HEK293 (cell line): ENCODE measurements at regions not wholly inside any gene's neighbourhood (a gene's known extent, or its start where the extent isn't known, plus 50 kb on each side); places are given as distances from the start of the nearest gene placed in this dataset.

ENCODE experiments used
- CTCF ChIA-PET: fragments of 350-600 bp; formaldehyde crosslinking; extraction: SDS; loops from one replicate; lab custom pipeline; 2021; ENCODE audit warnings: antibody characterized with exemption; lab: Yijun Ruan, JAX
- POLR2A ChIA-PET: fragments of 300-600 bp; formaldehyde crosslinking; extraction: SDS; loops from one replicate; lab custom pipeline; 2020; ENCODE audit warnings: antibody characterized with exemption, inconsistent platforms; lab: Yijun Ruan, JAX
- H3K27ac ChIP-seq: fragments of 200-500 bp; sonication (Bioruptor generic); 2 replicates; pipeline ENCODE4 v1.5.1; 2014; ENCODE audit warnings: low read depth, low read length, control low read depth, inconsistent platforms; ENCODE audit errors: extremely low read depth
- H3K36me3 ChIP-seq, 2 experiments: fragments of 200-500 bp in 1 of 2; sonication (Bioruptor generic) in 1 of 2; 1 replicate in 1 of 2; 2 replicates in 1 of 2; pipeline ENCODE4 v1.5.1; 2014 to 2017; ENCODE audit warnings: inconsistent platforms in 2 of 2, low read length in 2 of 2; ENCODE audit not compliant: control insufficient read depth in 2 of 2, insufficient read depth in 1 of 2
- H3K4me1 ChIP-seq: fragments of 200-500 bp; sonication (Bioruptor generic); 2 replicates; pipeline ENCODE4 v1.5.1; 2014; ENCODE audit warnings: mild to moderate bottlenecking, low read length, inconsistent platforms; ENCODE audit not compliant: control insufficient read depth, insufficient read depth
- H3K4me3 ChIP-seq: 2 replicates; pipeline ENCODE4 v1.5.1; 2011; ENCODE audit warnings: low read depth, mild to moderate bottlenecking, control low read depth, low read length, moderate library complexity
- H3K9me3 ChIP-seq: fragments of 200-500 bp; sonication (Bioruptor generic); 2 replicates; pipeline ENCODE4 v1.5.1; 2014; ENCODE audit warnings: low read depth, low read length, inconsistent platforms; ENCODE audit not compliant: control insufficient read depth, insufficient read depth
- GLI4 ChIP-seq: fragments of 450-650 bp; formaldehyde crosslinking; IDR thresholded peaks from 2 replicates; pipeline ENCODE4 v1.5.1; 2016; ENCODE audit warnings: missing biosample characterization, missing genetic modification characterization
- MYNN ChIP-seq: fragments of 450-650 bp; formaldehyde crosslinking; IDR thresholded peaks from 2 replicates; pipeline ENCODE4 v1.5.1; 2016; ENCODE audit warnings: missing biosample characterization, missing genetic modification characterization, borderline replicate concordance
- TCF7L2 ChIP-seq: IDR thresholded peaks from 2 replicates; pipeline ENCODE4 v1.6.1; 2011; ENCODE audit warnings: low read depth, mild to moderate bottlenecking, inconsistent platforms, low read length, moderate library complexity, borderline replicate concordance
- ZBTB7A ChIP-seq: fragments of 450-650 bp; formaldehyde crosslinking; IDR thresholded peaks from 2 replicates; pipeline ENCODE4 v1.5.1; 2016; ENCODE audit warnings: low read depth, missing biosample characterization, missing genetic modification characterization
- ZNF133 ChIP-seq: fragments of 450-650 bp; formaldehyde crosslinking; IDR thresholded peaks from 2 replicates; pipeline ENCODE4 v1.5.1; 2016; ENCODE audit warnings: missing biosample characterization, missing genetic modification characterization
- ZNF175 ChIP-seq: fragments of 450-650 bp; formaldehyde crosslinking; IDR thresholded peaks from 2 replicates; pipeline ENCODE4 v1.5.1; 2016; ENCODE audit warnings: missing biosample characterization, missing genetic modification characterization
- ZNF202 ChIP-seq: fragments of 450-650 bp; formaldehyde crosslinking; IDR thresholded peaks from 2 replicates; pipeline ENCODE4 v1.5.1; 2016; ENCODE audit warnings: missing biosample characterization, missing genetic modification characterization, borderline replicate concordance
- ZNF266 ChIP-seq: fragments of 450-650 bp; formaldehyde crosslinking; IDR thresholded peaks from 2 replicates; pipeline ENCODE4 v1.5.1; 2016; ENCODE audit warnings: missing biosample characterization, missing genetic modification characterization, low read depth
- ZNF274 ChIP-seq, 2 experiments: fragments of 200-500 bp in 1 of 2; fragments of 450-650 bp in 1 of 2; sonication (Bioruptor generic) in 1 of 2; formaldehyde crosslinking in 1 of 2; IDR thresholded peaks; 2 replicates each; pipeline versions ENCODE4 v1.5.1 to v1.6.1; 2014 to 2016; ENCODE audit warnings: borderline replicate concordance in 1 of 2, inconsistent platforms in 1 of 2, low read length in 1 of 2, missing biosample characterization in 1 of 2, missing genetic modification characterization in 1 of 2
- ZNF366 ChIP-seq: fragments of 450-650 bp; formaldehyde crosslinking; conservative IDR thresholded peaks from 2 replicates; pipeline ENCODE4 v1.5.1; 2016; ENCODE audit warnings: missing biosample characterization, missing genetic modification characterization
- ZNF664 ChIP-seq: fragments of 450-650 bp; formaldehyde crosslinking; IDR thresholded peaks from 2 replicates; pipeline ENCODE4 v1.5.1; 2016; ENCODE audit warnings: missing biosample characterization, missing genetic modification characterization
- ZNF791 ChIP-seq: fragments of 450-650 bp; formaldehyde crosslinking; IDR thresholded peaks from 2 replicates; pipeline ENCODE4 v1.5.1; 2016; ENCODE audit warnings: missing biosample characterization, missing genetic modification characterization
- ZNF837 ChIP-seq: fragments of 450-650 bp; formaldehyde crosslinking; IDR thresholded peaks from 2 replicates; pipeline ENCODE4 v1.5.1; 2016; ENCODE audit warnings: missing biosample characterization, missing genetic modification characterization
- ZXDB ChIP-seq: fragments of 450-650 bp; formaldehyde crosslinking; IDR thresholded peaks from 2 replicates; pipeline ENCODE4 v1.5.1; 2016; ENCODE audit warnings: missing biosample characterization, missing genetic modification characterization
- TF ChIP-seq, protein P1 (sequence below): fragments of 450-650 bp; formaldehyde crosslinking; IDR thresholded peaks from 2 replicates; pipeline ENCODE4 v1.5.1; 2016; ENCODE audit warnings: missing biosample characterization, missing genetic modification characterization
- TF ChIP-seq, protein P2 (sequence below): fragments of 450-650 bp; formaldehyde crosslinking; IDR thresholded peaks from 2 replicates; pipeline ENCODE4 v1.5.1; 2016; ENCODE audit warnings: missing biosample characterization, missing genetic modification characterization, borderline replicate concordance
- TF ChIP-seq, protein P3 (sequence below): sonication (generic); formaldehyde crosslinking; IDR thresholded peaks from 2 replicates; pipeline ENCODE4 v1.8.1; 2022; ENCODE audit warnings: mild to moderate bottlenecking, moderate library complexity, missing genetic modification reagents
- TF ChIP-seq, protein P4 (sequence below): fragments of 450-650 bp; formaldehyde crosslinking; IDR thresholded peaks from 2 replicates; pipeline ENCODE4 v1.5.1; 2016; ENCODE audit warnings: missing biosample characterization, missing genetic modification characterization, borderline replicate concordance
- TF ChIP-seq, protein P5 (sequence below): fragments of 450-650 bp; formaldehyde crosslinking; IDR thresholded peaks from 2 replicates; pipeline ENCODE4 v1.5.1; 2017; ENCODE audit warnings: missing biosample characterization, missing genetic modification characterization
- TF ChIP-seq, protein P6 (sequence below): fragments of 450-650 bp; formaldehyde crosslinking; IDR thresholded peaks from 2 replicates; pipeline ENCODE4 v1.5.1; 2016; ENCODE audit warnings: missing biosample characterization, missing genetic modification characterization

DNA sequence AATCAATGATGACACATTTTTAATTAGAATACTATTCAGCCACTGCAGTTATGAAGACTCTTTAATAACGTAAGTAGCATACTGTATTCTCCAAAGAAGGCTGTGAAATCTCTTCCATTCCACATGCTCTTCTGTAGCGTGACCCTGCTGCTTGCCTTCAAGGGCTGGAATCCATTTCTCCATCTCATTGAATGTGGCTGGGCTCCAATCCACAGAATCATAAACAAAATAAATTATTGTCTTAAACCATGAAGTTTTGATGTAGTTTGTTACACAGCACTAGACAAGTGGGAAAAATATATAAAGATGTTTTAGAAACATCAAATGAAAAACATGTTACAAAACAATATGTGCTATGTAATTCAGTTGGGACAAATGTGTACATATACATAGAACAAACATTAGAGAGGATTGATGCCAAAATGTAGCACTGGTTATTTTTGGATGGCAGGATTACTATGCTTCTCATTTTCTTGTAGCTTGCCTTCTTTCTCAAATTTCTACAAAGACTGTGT is 410.8 kb upstream of the PODXL start:
- Histone ChIP-seq H3K4me1 (no peaks in the 10 kb centered on the region), H3K4me3 (no peak overlapping the region), H3K27ac (no peak overlapping the region), H3K36me3 (no peaks in the 10 kb centered on the region), H3K9me3 (no peaks in the 10 kb centered on the region)
- TF ChIP-seq ZNF366 (tag by site-specific recombination), result no peak
- TF ChIP-seq, protein P1, sequence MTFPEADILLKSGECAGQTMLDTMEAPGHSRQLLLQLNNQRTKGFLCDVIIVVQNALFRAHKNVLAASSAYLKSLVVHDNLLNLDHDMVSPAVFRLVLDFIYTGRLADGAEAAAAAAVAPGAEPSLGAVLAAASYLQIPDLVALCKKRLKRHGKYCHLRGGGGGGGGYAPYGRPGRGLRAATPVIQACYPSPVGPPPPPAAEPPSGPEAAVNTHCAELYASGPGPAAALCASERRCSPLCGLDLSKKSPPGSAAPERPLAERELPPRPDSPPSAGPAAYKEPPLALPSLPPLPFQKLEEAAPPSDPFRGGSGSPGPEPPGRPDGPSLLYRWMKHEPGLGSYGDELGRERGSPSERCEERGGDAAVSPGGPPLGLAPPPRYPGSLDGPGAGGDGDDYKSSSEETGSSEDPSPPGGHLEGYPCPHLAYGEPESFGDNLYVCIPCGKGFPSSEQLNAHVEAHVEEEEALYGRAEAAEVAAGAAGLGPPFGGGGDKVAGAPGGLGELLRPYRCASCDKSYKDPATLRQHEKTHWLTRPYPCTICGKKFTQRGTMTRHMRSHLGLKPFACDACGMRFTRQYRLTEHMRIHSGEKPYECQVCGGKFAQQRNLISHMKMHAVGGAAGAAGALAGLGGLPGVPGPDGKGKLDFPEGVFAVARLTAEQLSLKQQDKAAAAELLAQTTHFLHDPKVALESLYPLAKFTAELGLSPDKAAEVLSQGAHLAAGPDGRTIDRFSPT, result no peak
- TF ChIP-seq, protein P2, sequence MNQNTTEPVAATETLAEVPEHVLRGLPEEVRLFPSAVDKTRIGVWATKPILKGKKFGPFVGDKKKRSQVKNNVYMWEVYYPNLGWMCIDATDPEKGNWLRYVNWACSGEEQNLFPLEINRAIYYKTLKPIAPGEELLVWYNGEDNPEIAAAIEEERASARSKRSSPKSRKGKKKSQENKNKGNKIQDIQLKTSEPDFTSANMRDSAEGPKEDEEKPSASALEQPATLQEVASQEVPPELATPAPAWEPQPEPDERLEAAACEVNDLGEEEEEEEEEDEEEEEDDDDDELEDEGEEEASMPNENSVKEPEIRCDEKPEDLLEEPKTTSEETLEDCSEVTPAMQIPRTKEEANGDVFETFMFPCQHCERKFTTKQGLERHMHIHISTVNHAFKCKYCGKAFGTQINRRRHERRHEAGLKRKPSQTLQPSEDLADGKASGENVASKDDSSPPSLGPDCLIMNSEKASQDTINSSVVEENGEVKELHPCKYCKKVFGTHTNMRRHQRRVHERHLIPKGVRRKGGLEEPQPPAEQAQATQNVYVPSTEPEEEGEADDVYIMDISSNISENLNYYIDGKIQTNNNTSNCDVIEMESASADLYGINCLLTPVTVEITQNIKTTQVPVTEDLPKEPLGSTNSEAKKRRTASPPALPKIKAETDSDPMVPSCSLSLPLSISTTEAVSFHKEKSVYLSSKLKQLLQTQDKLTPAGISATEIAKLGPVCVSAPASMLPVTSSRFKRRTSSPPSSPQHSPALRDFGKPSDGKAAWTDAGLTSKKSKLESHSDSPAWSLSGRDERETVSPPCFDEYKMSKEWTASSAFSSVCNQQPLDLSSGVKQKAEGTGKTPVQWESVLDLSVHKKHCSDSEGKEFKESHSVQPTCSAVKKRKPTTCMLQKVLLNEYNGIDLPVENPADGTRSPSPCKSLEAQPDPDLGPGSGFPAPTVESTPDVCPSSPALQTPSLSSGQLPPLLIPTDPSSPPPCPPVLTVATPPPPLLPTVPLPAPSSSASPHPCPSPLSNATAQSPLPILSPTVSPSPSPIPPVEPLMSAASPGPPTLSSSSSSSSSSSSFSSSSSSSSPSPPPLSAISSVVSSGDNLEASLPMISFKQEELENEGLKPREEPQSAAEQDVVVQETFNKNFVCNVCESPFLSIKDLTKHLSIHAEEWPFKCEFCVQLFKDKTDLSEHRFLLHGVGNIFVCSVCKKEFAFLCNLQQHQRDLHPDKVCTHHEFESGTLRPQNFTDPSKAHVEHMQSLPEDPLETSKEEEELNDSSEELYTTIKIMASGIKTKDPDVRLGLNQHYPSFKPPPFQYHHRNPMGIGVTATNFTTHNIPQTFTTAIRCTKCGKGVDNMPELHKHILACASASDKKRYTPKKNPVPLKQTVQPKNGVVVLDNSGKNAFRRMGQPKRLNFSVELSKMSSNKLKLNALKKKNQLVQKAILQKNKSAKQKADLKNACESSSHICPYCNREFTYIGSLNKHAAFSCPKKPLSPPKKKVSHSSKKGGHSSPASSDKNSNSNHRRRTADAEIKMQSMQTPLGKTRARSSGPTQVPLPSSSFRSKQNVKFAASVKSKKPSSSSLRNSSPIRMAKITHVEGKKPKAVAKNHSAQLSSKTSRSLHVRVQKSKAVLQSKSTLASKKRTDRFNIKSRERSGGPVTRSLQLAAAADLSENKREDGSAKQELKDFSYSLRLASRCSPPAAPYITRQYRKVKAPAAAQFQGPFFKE (tag by site-specific recombination), result no peak
- TF ChIP-seq, protein P3, sequence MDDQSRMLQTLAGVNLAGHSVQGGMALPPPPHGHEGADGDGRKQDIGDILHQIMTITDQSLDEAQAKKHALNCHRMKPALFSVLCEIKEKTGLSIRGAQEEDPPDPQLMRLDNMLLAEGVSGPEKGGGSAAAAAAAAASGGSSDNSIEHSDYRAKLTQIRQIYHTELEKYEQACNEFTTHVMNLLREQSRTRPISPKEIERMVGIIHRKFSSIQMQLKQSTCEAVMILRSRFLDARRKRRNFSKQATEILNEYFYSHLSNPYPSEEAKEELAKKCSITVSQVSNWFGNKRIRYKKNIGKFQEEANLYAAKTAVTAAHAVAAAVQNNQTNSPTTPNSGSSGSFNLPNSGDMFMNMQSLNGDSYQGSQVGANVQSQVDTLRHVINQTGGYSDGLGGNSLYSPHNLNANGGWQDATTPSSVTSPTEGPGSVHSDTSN, result no peak
- no peak for TF ChIP-seq ZNF664 (tag by site-specific recombination)
- no peak for TF ChIP-seq ZXDB
- TF ChIP-seq, protein P4, sequence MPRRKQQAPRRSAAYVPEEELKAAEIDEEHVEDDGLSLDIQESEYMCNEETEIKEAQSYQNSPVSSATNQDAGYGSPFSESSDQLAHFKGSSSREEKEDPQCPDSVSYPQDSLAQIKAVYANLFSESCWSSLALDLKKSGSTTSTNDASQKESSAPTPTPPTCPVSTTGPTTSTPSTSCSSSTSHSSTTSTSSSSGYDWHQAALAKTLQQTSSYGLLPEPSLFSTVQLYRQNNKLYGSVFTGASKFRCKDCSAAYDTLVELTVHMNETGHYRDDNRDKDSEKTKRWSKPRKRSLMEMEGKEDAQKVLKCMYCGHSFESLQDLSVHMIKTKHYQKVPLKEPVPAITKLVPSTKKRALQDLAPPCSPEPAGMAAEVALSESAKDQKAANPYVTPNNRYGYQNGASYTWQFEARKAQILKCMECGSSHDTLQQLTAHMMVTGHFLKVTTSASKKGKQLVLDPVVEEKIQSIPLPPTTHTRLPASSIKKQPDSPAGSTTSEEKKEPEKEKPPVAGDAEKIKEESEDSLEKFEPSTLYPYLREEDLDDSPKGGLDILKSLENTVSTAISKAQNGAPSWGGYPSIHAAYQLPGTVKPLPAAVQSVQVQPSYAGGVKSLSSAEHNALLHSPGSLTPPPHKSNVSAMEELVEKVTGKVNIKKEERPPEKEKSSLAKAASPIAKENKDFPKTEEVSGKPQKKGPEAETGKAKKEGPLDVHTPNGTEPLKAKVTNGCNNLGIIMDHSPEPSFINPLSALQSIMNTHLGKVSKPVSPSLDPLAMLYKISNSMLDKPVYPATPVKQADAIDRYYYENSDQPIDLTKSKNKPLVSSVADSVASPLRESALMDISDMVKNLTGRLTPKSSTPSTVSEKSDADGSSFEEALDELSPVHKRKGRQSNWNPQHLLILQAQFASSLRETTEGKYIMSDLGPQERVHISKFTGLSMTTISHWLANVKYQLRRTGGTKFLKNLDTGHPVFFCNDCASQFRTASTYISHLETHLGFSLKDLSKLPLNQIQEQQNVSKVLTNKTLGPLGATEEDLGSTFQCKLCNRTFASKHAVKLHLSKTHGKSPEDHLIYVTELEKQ (tag by site-specific recombination), result no peak
- TF ChIP-seq, protein P5, sequence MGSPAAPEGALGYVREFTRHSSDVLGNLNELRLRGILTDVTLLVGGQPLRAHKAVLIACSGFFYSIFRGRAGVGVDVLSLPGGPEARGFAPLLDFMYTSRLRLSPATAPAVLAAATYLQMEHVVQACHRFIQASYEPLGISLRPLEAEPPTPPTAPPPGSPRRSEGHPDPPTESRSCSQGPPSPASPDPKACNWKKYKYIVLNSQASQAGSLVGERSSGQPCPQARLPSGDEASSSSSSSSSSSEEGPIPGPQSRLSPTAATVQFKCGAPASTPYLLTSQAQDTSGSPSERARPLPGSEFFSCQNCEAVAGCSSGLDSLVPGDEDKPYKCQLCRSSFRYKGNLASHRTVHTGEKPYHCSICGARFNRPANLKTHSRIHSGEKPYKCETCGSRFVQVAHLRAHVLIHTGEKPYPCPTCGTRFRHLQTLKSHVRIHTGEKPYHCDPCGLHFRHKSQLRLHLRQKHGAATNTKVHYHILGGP (tag by site-specific recombination), result no peak
- no peak for TF ChIP-seq MYNN
- no peak for TF ChIP-seq GLI4 (tag by site-specific recombination)
- TF ChIP-seq ZNF791, result no peak
- TF ChIP-seq ZBTB7A (tag by site-specific recombination), result no peak
- no peak for TF ChIP-seq TCF7L2
- TF ChIP-seq ZNF175, result no peak
- TF ChIP-seq ZNF266 (tag by site-specific recombination), result no peak
- TF ChIP-seq ZNF202 (tag by site-specific recombination), result no peak
- TF ChIP-seq ZNF133 (tag by site-specific recombination), result no peak
- TF ChIP-seq ZNF837 (tag by site-specific recombination), result no peak
- TF ChIP-seq, protein P6, sequence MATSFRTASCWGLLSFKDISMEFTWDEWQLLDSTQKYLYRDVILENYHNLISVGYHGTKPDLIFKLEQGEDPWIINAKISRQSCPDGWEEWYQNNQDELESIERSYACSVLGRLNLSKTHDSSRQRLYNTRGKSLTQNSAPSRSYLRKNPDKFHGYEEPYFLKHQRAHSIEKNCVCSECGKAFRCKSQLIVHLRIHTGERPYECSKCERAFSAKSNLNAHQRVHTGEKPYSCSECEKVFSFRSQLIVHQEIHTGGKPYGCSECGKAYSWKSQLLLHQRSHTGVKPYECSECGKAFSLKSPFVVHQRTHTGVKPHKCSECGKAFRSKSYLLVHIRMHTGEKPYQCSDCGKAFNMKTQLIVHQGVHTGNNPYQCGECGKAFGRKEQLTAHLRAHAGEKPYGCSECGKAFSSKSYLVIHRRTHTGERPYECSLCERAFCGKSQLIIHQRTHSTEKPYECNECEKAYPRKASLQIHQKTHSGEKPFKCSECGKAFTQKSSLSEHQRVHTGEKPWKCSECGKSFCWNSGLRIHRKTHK (tag by site-specific recombination), result no peak
- no peak for TF ChIP-seq ZNF274 (IDR thresholded peaks at IDR 0.05; ENCODE audit: low read length)
- no peak for TF ChIP-seq ZNF274 (tag by site-specific recombination; IDR thresholded peaks at IDR 0.05; ENCODE audit: borderline replicate concordance)
- ChIA-PET POLR2A (no interaction called here), CTCF (no interaction called here)
